ENCODE measurements at regions not wholly inside any gene's neighbourhood (a gene's known extent, or its start where the extent isn't known, plus 50 kb on each side); places are given as distances from the start of the nearest gene placed in this dataset.

- intact Hi-C loops (cut with micrococcal nuclease) = no loop called here
- Histone ChIP-seq H4K20me1 (ENCODE audit: insufficient read depth, low read length) (no peaks in the 10 kb centered on the region), H3K56ac (ENCODE audit: extremely low read depth, insufficient read depth, low read length) (no peak overlapping the region), H2BK5ac (ENCODE audit: low read depth, low read length, poor library complexity, severe bottlenecking) (no peak overlapping the region), H2BK120ac (ENCODE audit: low read depth, low read length) (no peak overlapping the region), H3K18ac (ENCODE audit: low read depth, low read length) (no peak overlapping the region), H4K5ac (ENCODE audit: low read depth, low read length) (no peak overlapping the region), H3K4me1 (ENCODE audit: control insufficient read depth, insufficient read depth, low read length) (no peaks in the 10 kb centered on the region), H3K23ac (ENCODE audit: low read depth, low read length) (no peak overlapping the region), H3K27ac (ENCODE audit: insufficient read depth, low read length) (no peak overlapping the region), H4K91ac (ENCODE audit: insufficient read depth, low read depth, low read length) (no peak overlapping the region), H4K8ac (ENCODE audit: low read depth in 2 of 2, low read length in 2 of 2) (no peak overlapping the region), H3K4me2 (ENCODE audit: low read depth, low read length) (no peak overlapping the region), H2BK20ac (ENCODE audit: low read depth, low read length) (no peak overlapping the region), H2BK15ac (ENCODE audit: low read depth, low read length) (no peak overlapping the region), H3K9ac (ENCODE audit: low read depth, low read length) (no peak overlapping the region), H3K79me1 (ENCODE audit: low read depth in 1 of 2, low read length in 2 of 2) (no peaks in the 10 kb centered on the region), H3K36me3 (ENCODE audit: control insufficient read depth, insufficient read depth, low read length) (no peaks in the 10 kb centered on the region), H2AK5ac (ENCODE audit: low read depth, low read length) (no peak overlapping the region), H3K27me3 (ENCODE audit: control insufficient read depth, insufficient read depth, low read length) (no peaks in the 10 kb centered on the region), H3K4me3 (ENCODE audit: insufficient read depth, low read depth, low read length) (no peak overlapping the region), H3K9me3 (ENCODE audit: control insufficient read depth, insufficient read depth, low read length) (no peaks in the 10 kb centered on the region), H3K9me1 (ENCODE audit: insufficient read depth, low read length) (no peaks in the 10 kb centered on the region), H3K4ac (ENCODE audit: low read depth, low read length) (no peak overlapping the region), H2AFZ (replicated peaks; ENCODE audit: low read length, poor library complexity) (no peak overlapping the region), H3K14ac (replicated peaks; ENCODE audit: low read depth, low read length) (no peak overlapping the region), H2AK9ac (replicated peaks; ENCODE audit: low read depth, low read length, poor library complexity) (no peak overlapping the region)
- in situ Hi-C loops (cut with MboI; ENCODE audit: low sequenced_read_pairs) = loop anchor here (5.0 kb wide), 1 partner anchor 200 kb away; no protein-coding TSS in a partner anchor
- no TSS peak for BruUV-seq (replicated peaks)
- no CpG with 5 or more reads among the region's 2 CpGs for WGBS, 2 experiments (ENCODE audit: extremely low coverage in 2 of 2, insufficient read length in 1 of 2)
- no peak for ATAC-seq (ENCODE audit: low read depth)
- ChIA-PET CTCF (no interaction called here), POLR2A (ENCODE audit: unreplicated experiment) (no interaction called here)
- DNase-seq = no peak
- TF ChIP-seq MAZ (IDR thresholded peaks at IDR 0.05; ENCODE audit: borderline replicate concordance, low read depth, low read length) (no peak), POLR2A (IDR thresholded peaks at IDR 0.05; ENCODE audit: low read depth, low read length) (no peak), CEBPB (IDR thresholded peaks at IDR 0.05; ENCODE audit: low read depth, low read length) (no peak), CHD1 (IDR thresholded peaks at IDR 0.05; ENCODE audit: low read depth, low read length) (no peak), BHLHE40 (IDR thresholded peaks at IDR 0.05; ENCODE audit: low read depth, low read length) (no peak)
- dilution Hi-C loops (cut with HindIII; ENCODE audit: low sequenced_read_pairs, unreplicated experiment) = no loop called here
These were observed 168.8 kb upstream of the TBX20 start for GRCh38 chr7:35422715-35423114.

Measured in IMR-90 (cell line).